ENCODE measurements at regions not wholly inside any gene's neighbourhood (a gene's known extent, or its start where the extent isn't known, plus 50 kb on each side); places are given as distances from the start of the nearest gene placed in this dataset.

DNA sequence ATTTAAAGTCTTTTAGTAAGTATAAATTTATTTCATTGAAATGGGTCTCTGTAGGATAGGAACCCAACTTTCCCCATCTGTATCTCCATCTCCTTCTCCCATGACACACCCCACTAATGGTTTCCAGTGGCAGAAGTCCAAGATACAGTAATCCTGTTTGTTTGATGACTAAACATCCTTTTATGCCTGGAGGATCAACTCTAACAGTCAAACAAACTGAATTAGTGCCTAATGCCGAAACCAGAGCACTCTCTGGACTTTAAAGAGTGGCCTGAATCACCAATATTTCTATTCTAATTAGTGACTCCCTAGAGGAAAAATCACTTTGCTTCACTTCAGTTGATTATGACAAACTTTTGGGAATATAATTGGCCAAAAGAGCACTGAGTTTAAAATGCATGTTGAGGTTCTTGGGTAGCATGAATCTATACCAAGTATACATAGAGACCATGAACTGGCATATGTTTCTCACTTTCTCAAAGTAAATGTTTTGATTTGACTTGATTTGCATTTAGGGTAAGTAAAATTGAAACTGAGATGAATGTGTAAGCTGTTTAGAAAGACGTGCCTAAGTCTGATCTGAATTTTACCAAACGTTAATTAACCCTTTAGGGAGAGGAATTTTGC, 776.4 kb upstream of the NRSN1 start:
- no peak overlapping the region for H3K27ac Mint-ChIP-seq (ENCODE audit: unreplicated experiment)
- peaks cover 3% of the 10 kb centered on the region for H3K9me3 Mint-ChIP-seq (ENCODE audit: unreplicated experiment)
- H3K27me3 Mint-ChIP-seq (ENCODE audit: unreplicated experiment) = no peaks in the 10 kb centered on the region
- TF ChIP-seq, protein P1, sequence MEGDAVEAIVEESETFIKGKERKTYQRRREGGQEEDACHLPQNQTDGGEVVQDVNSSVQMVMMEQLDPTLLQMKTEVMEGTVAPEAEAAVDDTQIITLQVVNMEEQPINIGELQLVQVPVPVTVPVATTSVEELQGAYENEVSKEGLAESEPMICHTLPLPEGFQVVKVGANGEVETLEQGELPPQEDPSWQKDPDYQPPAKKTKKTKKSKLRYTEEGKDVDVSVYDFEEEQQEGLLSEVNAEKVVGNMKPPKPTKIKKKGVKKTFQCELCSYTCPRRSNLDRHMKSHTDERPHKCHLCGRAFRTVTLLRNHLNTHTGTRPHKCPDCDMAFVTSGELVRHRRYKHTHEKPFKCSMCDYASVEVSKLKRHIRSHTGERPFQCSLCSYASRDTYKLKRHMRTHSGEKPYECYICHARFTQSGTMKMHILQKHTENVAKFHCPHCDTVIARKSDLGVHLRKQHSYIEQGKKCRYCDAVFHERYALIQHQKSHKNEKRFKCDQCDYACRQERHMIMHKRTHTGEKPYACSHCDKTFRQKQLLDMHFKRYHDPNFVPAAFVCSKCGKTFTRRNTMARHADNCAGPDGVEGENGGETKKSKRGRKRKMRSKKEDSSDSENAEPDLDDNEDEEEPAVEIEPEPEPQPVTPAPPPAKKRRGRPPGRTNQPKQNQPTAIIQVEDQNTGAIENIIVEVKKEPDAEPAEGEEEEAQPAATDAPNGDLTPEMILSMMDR (IDR thresholded peaks at IDR 0.05; ENCODE audit: unreplicated experiment) = no peak
- DNase-seq (ENCODE audit: low spot score) = no peak
- no peak overlapping the region for H3K4me3 Mint-ChIP-seq (ENCODE audit: unreplicated experiment)
- H3K36me3 Mint-ChIP-seq (ENCODE audit: low read depth, unreplicated experiment) = no peaks in the 10 kb centered on the region
- H3K4me1 Mint-ChIP-seq (ENCODE audit: unreplicated experiment) = no peaks in the 10 kb centered on the region

DNA sequence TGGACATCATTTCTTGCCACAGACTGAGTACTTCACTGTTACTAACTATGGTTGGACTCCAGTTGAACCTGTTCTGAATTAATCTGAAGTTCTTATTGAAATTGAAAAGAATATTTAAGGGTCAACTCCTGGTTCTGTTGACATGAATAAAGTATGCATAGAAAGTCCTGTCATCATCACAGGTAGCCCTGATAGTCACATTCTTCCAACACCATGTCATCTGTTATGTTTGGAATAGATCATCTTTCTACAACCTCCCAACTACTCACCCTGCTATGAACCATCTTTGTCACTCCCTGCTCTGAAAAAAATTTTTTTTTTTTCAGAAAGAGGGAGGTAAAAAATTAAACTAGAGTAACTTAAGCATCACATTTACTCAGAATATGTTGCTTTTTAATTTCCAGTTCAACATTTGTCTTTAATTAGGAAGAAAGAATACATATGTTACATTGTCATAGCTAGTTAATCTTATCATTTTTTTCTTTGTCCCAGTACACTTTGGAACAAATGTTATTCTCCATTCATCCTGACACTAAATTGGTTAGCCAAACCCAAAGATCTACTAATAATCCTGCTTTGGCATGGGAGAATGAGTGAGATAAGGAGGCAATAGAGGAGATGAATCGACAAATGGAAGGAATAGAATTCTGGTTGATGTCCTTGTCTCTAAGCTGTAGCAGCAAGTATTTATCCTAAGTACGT, 775.1 kb upstream of the NRSN1 start:
- no peak for DNase-seq (ENCODE audit: low spot score)
- Mint-ChIP-seq H3K36me3 (ENCODE audit: low read depth, unreplicated experiment) (no peaks in the 10 kb centered on the region), H3K27me3 (ENCODE audit: unreplicated experiment) (no peaks in the 10 kb centered on the region), H3K4me1 (ENCODE audit: unreplicated experiment) (no peaks in the 10 kb centered on the region), H3K27ac (ENCODE audit: unreplicated experiment) (no peak overlapping the region), H3K4me3 (ENCODE audit: unreplicated experiment) (no peak overlapping the region), H3K9me3 (ENCODE audit: unreplicated experiment) (peaks cover 3% of the 10 kb centered on the region)
- TF ChIP-seq, protein P1 (IDR thresholded peaks at IDR 0.05; ENCODE audit: unreplicated experiment) = no peak

DNA sequence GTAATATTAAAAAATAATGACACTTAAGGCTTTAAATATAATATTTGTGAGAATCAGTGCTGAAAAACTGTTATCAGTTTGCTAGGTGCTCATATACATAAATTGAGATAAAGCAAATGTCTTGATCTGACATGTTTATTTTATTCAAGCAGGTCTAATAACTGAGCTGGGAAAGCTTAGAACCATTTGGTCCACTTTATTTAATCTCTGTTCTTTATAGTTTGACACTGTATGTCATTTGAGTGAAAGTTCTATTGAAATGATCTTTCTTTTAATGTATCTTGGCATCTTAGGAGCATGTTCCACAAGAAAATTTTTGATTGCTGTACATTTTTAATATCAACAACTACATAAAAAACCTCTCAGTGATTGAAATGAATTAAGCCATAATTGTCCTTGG, 772.0 kb upstream of the NRSN1 start:
- Mint-ChIP-seq H3K27me3 (ENCODE audit: unreplicated experiment) (peaks cover 2% of the 10 kb centered on the region), H3K4me1 (ENCODE audit: unreplicated experiment) (no peaks in the 10 kb centered on the region)

DNA sequence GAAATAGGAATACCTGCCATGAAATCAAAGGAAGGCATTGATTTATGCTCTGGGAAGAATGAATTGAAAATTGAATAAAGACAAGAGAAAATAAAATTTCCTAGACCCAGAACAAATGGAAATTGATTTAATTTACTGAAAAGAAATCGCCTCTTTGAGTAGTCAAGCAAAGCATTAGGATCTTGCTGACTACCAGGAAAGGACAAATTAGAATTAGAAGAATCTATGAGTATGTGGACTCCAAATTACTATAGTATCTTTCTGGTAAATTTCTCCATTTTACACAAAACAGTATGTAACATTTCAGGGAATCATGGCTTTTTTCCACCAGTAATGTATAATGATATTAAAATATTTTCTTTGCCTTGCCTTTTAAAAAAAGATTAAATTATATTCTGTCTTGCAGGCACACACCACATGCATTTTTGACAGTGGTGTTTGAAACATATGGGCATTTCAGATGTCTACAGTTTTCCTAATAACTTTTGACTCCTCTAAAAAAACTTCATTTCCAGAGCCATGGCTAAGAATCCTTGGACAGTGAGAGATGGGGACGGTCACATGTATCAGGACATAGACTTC, 768.7 kb upstream of the NRSN1 start:
- Mint-ChIP-seq H3K4me1 (ENCODE audit: unreplicated experiment) (no peaks in the 10 kb centered on the region), H3K27ac (ENCODE audit: unreplicated experiment) (no peak overlapping the region), H3K4me3 (ENCODE audit: unreplicated experiment) (no peak overlapping the region), H3K36me3 (ENCODE audit: low read depth, unreplicated experiment) (no peaks in the 10 kb centered on the region), H3K27me3 (ENCODE audit: unreplicated experiment) (peaks cover 2% of the 10 kb centered on the region), H3K9me3 (ENCODE audit: unreplicated experiment) (peaks cover 3% of the 10 kb centered on the region)
- TF ChIP-seq, protein P1 (IDR thresholded peaks at IDR 0.05; ENCODE audit: unreplicated experiment) = no peak
- DNase-seq (ENCODE audit: low spot score) = no peak

More for the DNA sequence above, 772.0 kb upstream of the NRSN1 start:
- DNase-seq (ENCODE audit: low spot score) = no peak
- Mint-ChIP-seq H3K4me3 (ENCODE audit: unreplicated experiment) (no peak overlapping the region), H3K36me3 (ENCODE audit: low read depth, unreplicated experiment) (no peaks in the 10 kb centered on the region), H3K27ac (ENCODE audit: unreplicated experiment) (no peak overlapping the region), H3K9me3 (ENCODE audit: unreplicated experiment) (peaks cover 3% of the 10 kb centered on the region)
- TF ChIP-seq, protein P1 (IDR thresholded peaks at IDR 0.05; ENCODE audit: unreplicated experiment) = no peak

DNA sequence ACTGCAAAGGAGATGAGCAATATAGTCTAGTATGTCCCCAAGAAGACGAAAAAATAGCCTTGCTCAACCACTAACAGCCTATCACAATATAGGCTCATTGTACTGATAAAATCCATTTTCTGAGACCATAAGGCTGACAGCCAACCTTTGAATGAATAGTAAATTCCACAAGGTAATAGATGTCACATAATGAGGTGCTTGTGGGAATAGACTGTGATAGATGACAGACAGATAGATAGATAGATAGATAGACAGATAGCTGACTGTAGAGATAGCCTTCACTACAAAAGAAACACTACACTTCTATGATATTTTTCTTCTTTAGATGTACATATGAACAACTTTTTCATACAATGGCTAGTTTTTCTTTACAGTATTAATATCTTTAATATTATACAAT, 760.3 kb upstream of the NRSN1 start:
- Mint-ChIP-seq H3K27ac (ENCODE audit: unreplicated experiment) (no peak overlapping the region), H3K9me3 (ENCODE audit: unreplicated experiment) (no peaks in the 10 kb centered on the region), H3K4me1 (ENCODE audit: unreplicated experiment) (no peaks in the 10 kb centered on the region), H3K27me3 (ENCODE audit: unreplicated experiment) (no peaks in the 10 kb centered on the region), H3K4me3 (ENCODE audit: unreplicated experiment) (no peak overlapping the region), H3K36me3 (ENCODE audit: low read depth, unreplicated experiment) (no peaks in the 10 kb centered on the region)
- DNase-seq (ENCODE audit: low spot score) = no peak
- TF ChIP-seq, protein P1 (IDR thresholded peaks at IDR 0.05; ENCODE audit: unreplicated experiment) = no peak
